ENCODE measurements at regions not wholly inside any gene's neighbourhood (a gene's known extent, or its start where the extent isn't known, plus 50 kb on each side); places are given as distances from the start of the nearest gene placed in this dataset.

DNA sequence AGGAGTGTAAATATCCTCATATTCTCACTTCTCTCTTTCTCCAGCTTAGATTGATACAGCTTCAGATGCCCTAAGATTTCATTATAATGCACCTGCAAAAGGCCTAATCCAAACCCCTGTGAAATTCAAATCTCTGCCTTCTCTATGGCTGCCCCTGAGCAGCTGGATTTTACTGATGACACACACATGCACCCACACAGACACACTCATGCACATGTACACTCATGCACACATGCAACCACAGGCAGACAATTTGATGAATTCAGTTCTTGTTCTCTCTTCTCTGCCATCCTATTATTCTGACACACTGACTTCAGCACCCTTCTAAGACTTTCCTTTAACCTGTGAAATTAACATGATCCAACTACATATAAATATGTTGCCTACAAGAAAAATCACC, 563.2 kb downstream of the RNF144A start:
- peak; percentile 85 for ATAC-seq
- DNase-seq, result peak; percentile 44
- CTCF ChIA-PET, result no interaction called here

DNA sequence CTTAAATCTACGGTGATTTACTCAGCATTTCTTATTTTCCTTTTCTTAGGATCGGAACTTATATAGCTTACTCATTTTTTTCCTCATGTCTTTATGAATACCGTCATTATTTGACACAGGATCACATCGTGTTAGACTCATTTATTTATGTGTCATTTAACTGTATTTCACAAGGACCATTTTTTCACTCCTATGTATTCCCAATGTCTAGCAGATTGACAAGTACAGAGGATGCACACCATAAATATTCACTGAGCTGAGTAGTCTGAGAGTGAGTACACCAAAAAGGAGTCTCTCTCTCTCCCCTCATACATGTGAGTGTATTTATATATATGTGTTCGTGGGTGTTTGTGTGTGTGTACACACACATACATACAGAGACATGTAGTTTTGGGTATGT, 573.5 kb downstream of the RNF144A start:
- Mint-ChIP-seq H3K36me3 (ENCODE audit: low read depth) (peaks cover 3% of the 10 kb centered on the region), H3K4me1 (ENCODE audit: low read depth) (peaks cover 7% of the 10 kb centered on the region), H3K4me3 (no peak overlapping the region), H3K27ac (no peak overlapping the region), H3K27me3 (no peaks in the 10 kb centered on the region), H3K9me3 (peaks cover 13% of the 10 kb centered on the region)
- POLR2A ChIA-PET, result no interaction called here
- no peak for ATAC-seq
- CTCF ChIA-PET, result no interaction called here
- DNase-seq, result no peak
- TF ChIP-seq, protein P1, sequence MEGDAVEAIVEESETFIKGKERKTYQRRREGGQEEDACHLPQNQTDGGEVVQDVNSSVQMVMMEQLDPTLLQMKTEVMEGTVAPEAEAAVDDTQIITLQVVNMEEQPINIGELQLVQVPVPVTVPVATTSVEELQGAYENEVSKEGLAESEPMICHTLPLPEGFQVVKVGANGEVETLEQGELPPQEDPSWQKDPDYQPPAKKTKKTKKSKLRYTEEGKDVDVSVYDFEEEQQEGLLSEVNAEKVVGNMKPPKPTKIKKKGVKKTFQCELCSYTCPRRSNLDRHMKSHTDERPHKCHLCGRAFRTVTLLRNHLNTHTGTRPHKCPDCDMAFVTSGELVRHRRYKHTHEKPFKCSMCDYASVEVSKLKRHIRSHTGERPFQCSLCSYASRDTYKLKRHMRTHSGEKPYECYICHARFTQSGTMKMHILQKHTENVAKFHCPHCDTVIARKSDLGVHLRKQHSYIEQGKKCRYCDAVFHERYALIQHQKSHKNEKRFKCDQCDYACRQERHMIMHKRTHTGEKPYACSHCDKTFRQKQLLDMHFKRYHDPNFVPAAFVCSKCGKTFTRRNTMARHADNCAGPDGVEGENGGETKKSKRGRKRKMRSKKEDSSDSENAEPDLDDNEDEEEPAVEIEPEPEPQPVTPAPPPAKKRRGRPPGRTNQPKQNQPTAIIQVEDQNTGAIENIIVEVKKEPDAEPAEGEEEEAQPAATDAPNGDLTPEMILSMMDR (IDR thresholded peaks at IDR 0.05), result no peak
- intact Hi-C loops (cut with micrococcal nuclease), result no loop called here

More for the DNA sequence above, 563.2 kb downstream of the RNF144A start:
- H3K4me3 Mint-ChIP-seq, result no peak overlapping the region
- H3K36me3 Mint-ChIP-seq (ENCODE audit: low read depth), result peaks cover 17% of the 10 kb centered on the region
- TF ChIP-seq, protein P1 (IDR thresholded peaks at IDR 0.05), result no peak
- peaks cover 15% of the 10 kb centered on the region for H3K9me3 Mint-ChIP-seq
- H3K27ac Mint-ChIP-seq, result no peak overlapping the region
- POLR2A ChIA-PET, result interaction anchor here (0.6 kb wide), 1 partner anchor 276 kb away, joined by 3 read pairs; no protein-coding TSS in a partner anchor
- no peaks in the 10 kb centered on the region for H3K27me3 Mint-ChIP-seq
- intact Hi-C loops (cut with micrococcal nuclease), result no loop called here
- peaks cover 23% of the 10 kb centered on the region for H3K4me1 Mint-ChIP-seq (ENCODE audit: low read depth)

DNA sequence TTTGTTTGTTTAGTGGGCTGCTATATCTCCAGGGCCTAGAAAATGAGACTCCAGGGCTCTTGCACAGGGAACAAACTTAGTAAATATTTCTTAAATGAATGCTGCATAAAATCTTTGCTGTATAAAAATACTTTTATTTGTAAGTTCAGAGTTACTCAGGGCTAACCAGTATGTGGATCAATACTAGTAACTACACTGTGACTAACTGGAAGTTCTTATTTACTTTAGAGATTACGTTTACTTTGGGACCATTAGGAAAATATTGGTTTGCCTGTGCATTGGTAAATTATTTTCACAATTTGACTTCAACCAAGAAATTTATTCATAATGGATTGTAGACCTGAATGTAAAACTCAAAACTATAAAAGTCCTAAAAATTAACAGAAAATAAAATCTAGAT, 575.5 kb downstream of the RNF144A start:
- ChIA-PET CTCF (no interaction called here), POLR2A (no interaction called here)
- H3K27me3 Mint-ChIP-seq, result no peaks in the 10 kb centered on the region
- ATAC-seq (no peak), DNase-seq (no peak)
- intact Hi-C loops (cut with micrococcal nuclease), result no loop called here
- H3K4me3 Mint-ChIP-seq, result no peak overlapping the region
- H3K27ac Mint-ChIP-seq, result no peak overlapping the region
- TF ChIP-seq, protein P1 (IDR thresholded peaks at IDR 0.05), result no peak
- peaks cover 3% of the 10 kb centered on the region for H3K36me3 Mint-ChIP-seq (ENCODE audit: low read depth)
- peaks cover 15% of the 10 kb centered on the region for H3K4me1 Mint-ChIP-seq (ENCODE audit: low read depth)
- H3K9me3 Mint-ChIP-seq, result peaks cover 9% of the 10 kb centered on the region

DNA sequence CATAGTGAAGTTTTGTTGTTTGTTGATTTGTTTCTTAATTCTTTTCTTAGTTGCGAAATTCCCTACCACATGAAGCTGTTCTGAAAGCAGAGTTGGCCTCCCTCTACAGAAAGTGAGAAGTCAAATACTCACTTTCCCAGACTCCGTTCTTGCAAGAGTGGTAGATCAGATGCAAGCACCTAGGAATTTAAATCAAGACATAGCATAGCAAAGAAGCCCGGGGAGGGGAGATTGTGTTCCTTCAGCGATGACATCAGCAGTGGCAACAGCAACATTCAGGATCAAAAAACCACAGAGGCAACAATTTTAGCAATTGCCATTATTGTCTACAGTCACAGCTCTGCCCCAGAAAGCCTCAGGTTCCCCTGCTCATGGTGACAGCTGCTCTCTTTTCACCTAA, 580.0 kb downstream of the RNF144A start:
- H3K27ac Mint-ChIP-seq, result no peak overlapping the region
- TF ChIP-seq, protein P1 (IDR thresholded peaks at IDR 0.05), result no peak
- ChIA-PET CTCF (no interaction called here), POLR2A (no interaction called here)
- H3K9me3 Mint-ChIP-seq, result peaks cover 6% of the 10 kb centered on the region
- intact Hi-C loops (cut with micrococcal nuclease), result no loop called here
- ATAC-seq, result no peak
- H3K27me3 Mint-ChIP-seq, result no peaks in the 10 kb centered on the region
- no peak for DNase-seq
- H3K4me3 Mint-ChIP-seq, result no peak overlapping the region
- peaks cover 36% of the 10 kb centered on the region for H3K4me1 Mint-ChIP-seq (ENCODE audit: low read depth)
- H3K36me3 Mint-ChIP-seq (ENCODE audit: low read depth), result peaks cover 4% of the 10 kb centered on the region

DNA sequence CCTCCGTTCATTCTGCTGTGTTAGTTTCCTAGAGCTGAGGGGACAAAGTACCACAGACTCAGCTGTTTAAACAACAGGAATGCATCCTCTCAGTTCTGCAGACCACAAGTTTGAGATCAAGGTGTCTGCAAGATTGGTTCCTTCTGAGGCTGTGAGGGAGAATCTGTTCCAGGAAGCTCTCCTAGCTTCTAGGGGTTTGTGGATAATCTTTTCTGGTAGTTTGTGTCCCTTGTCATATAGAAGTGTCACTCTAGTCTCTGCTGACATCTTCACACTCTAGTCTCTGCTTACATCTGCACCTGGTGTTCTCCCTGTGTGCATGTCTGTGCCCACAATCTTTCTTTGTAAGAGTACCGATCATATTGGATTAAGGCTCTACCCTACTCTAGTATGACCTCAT, 581.8 kb downstream of the RNF144A start:
- POLR2A ChIA-PET, result no interaction called here
- TF ChIP-seq, protein P1 (IDR thresholded peaks at IDR 0.05), result no peak
- H3K4me3 Mint-ChIP-seq, result no peak overlapping the region
- peaks cover 3% of the 10 kb centered on the region for H3K36me3 Mint-ChIP-seq (ENCODE audit: low read depth)
- no peak for DNase-seq
- peaks cover 3% of the 10 kb centered on the region for H3K9me3 Mint-ChIP-seq
- H3K4me1 Mint-ChIP-seq (ENCODE audit: low read depth), result peaks cover 43% of the 10 kb centered on the region
- peak; percentile 69 for ATAC-seq
- peak overlapping the region; percentile 56 for H3K27ac Mint-ChIP-seq
- H3K27me3 Mint-ChIP-seq, result no peaks in the 10 kb centered on the region
- CTCF ChIA-PET, result interaction anchor here (1.5 to 2.1 kb wide), 2 partner anchors 13 to 14 kb away, joined by 3 to 7 read pairs; no protein-coding TSS in a partner anchor
- intact Hi-C loops (cut with micrococcal nuclease), result no loop called here
